ENCODE measurements at regions not wholly inside any gene's neighbourhood (a gene's known extent, or its start where the extent isn't known, plus 50 kb on each side); places are given as distances from the start of the nearest gene placed in this dataset.

DNA sequence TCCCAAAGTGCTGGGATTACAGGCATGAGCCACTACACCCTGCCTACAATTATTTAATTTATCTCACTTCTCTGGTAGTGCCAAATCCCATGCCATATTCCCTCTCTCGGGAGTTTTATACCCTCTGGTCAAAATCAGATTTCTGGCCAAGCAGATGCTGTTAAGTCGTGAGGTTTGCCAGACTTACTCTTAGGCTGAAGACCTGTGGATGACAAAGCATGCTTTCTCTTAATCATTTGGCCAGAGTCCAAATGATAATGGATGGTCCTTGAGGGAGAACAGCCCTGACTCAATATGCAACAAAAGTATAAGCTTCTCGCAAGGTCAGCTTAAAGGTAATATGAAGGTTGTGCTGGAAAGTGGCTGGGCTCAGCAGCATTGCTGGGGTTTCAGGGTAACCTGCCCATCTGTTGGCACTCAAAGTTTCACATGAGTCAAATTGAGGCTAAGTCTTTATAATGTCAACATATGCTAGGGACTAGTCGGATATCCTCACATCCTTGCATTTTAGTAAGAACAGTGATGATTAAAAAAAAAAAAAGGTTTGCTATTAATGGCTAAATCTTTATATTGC, 280.1 kb downstream of the KIF4B start:
- no peak overlapping the region for H3K27ac ChIP-seq (ENCODE audit: low read depth in 2 of 2, low read length in 2 of 2)
- H3K9ac ChIP-seq (ENCODE audit: low read length in 3 of 3): no peak overlapping the region
- FAIRE-seq: no peak
- TF ChIP-seq, protein P1, sequence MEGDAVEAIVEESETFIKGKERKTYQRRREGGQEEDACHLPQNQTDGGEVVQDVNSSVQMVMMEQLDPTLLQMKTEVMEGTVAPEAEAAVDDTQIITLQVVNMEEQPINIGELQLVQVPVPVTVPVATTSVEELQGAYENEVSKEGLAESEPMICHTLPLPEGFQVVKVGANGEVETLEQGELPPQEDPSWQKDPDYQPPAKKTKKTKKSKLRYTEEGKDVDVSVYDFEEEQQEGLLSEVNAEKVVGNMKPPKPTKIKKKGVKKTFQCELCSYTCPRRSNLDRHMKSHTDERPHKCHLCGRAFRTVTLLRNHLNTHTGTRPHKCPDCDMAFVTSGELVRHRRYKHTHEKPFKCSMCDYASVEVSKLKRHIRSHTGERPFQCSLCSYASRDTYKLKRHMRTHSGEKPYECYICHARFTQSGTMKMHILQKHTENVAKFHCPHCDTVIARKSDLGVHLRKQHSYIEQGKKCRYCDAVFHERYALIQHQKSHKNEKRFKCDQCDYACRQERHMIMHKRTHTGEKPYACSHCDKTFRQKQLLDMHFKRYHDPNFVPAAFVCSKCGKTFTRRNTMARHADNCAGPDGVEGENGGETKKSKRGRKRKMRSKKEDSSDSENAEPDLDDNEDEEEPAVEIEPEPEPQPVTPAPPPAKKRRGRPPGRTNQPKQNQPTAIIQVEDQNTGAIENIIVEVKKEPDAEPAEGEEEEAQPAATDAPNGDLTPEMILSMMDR (IDR thresholded peaks at IDR 0.05; ENCODE audit: borderline replicate concordance, extremely low read depth, insufficient read depth): no peak
- no peak for DNase-seq
- intact Hi-C loops (cut with DNase I): no loop called here
- no peaks in the 10 kb centered on the region for H3K36me3 ChIP-seq (ENCODE audit: control insufficient read depth in 2 of 3, insufficient read depth in 3 of 3, low read length in 3 of 3)
- no peaks in the 10 kb centered on the region for H3K4me1 ChIP-seq (ENCODE audit: control insufficient read depth in 2 of 3, insufficient read depth in 2 of 3, low read depth in 1 of 3, low read length in 3 of 3)
- no peaks in the 10 kb centered on the region for H3K27me3 ChIP-seq (ENCODE audit: control insufficient read depth, insufficient read depth, low read length)
- H3K9me3 ChIP-seq (ENCODE audit: control insufficient read depth in 2 of 3, insufficient read depth in 1 of 3, low read length in 3 of 3): no peaks in the 10 kb centered on the region
- H3K4me3 ChIP-seq (ENCODE audit: low read length in 3 of 3): no peak overlapping the region

DNA sequence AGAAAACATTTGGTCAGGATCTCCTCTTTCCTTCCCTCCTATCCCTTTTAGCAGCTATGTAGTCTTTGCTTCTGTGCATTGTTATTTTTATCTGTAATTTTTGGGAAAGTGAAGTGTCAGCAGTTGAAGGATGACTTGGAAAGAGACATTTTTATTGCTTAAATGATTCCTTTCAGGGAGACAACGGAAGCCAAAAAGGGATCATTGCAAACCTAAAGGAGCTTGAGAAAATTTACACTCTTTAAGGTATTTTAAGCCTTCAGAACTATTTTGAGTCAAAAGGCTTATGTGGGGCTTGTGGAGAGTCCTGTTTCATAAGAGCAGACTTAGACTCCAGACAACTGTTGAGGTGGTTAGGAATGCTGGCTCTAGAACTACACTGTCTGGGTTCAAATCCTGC, 281.6 kb downstream of the KIF4B start:
- FAIRE-seq (no peak), DNase-seq (no peak)
- Histone ChIP-seq H3K4me1 (ENCODE audit: control insufficient read depth in 2 of 3, insufficient read depth in 2 of 3, low read depth in 1 of 3, low read length in 3 of 3) (no peaks in the 10 kb centered on the region), H3K4me3 (ENCODE audit: low read length in 3 of 3) (no peak overlapping the region), H3K27ac (ENCODE audit: low read depth in 2 of 2, low read length in 2 of 2) (no peak overlapping the region), H3K9ac (ENCODE audit: low read length in 3 of 3) (no peak overlapping the region), H3K27me3 (ENCODE audit: control insufficient read depth, insufficient read depth, low read length) (no peaks in the 10 kb centered on the region), H3K36me3 (ENCODE audit: control insufficient read depth in 2 of 3, insufficient read depth in 3 of 3, low read length in 3 of 3) (no peaks in the 10 kb centered on the region), H3K9me3 (ENCODE audit: control insufficient read depth in 2 of 3, insufficient read depth in 1 of 3, low read length in 3 of 3) (no peaks in the 10 kb centered on the region)
- intact Hi-C loops (cut with DNase I): no loop called here
- TF ChIP-seq, protein P1 (IDR thresholded peaks at IDR 0.05; ENCODE audit: borderline replicate concordance, extremely low read depth, insufficient read depth): no peak

DNA sequence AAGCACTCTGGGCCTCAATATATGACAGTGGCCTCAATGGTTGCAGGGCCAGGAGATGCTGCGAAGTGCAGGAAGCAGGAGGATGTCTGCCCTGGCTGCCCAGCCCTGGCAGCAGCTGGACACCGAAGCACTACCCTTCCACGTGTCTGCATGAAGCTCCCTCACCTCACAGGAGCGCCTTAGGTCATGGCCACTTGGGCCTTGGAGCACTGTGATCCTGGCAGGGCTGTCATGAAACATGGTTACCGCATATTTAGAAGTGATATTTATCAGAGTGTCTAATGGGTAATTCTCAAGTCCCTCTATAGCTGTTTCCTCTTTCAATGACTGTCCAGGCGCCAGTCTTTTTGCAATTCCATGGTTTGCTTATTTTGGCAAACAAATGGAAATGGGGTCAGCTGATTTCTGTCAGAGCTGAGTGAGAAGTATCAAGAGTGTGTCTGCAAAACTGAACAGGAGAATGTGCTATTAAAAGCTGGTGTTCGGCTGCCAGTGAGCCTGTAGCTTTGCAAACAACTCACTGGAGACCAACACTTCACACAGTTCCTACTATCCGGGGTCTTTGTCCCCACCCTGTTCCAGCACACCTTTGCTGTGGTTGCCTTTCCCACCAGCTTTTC, 285.9 kb downstream of the KIF4B start:
- Histone ChIP-seq H3K27me3 (ENCODE audit: control insufficient read depth, insufficient read depth, low read length) (no peaks in the 10 kb centered on the region), H3K36me3 (ENCODE audit: control insufficient read depth in 2 of 3, insufficient read depth in 3 of 3, low read length in 3 of 3) (no peaks in the 10 kb centered on the region)
- no peak for FAIRE-seq

More for the DNA sequence above, 285.9 kb downstream of the KIF4B start:
- DNase-seq: no peak
- H3K4me3 ChIP-seq (ENCODE audit: low read length in 3 of 3): no peak overlapping the region
- no peak overlapping the region for H3K27ac ChIP-seq (ENCODE audit: low read depth in 2 of 2, low read length in 2 of 2)
- intact Hi-C loops (cut with DNase I): no loop called here
- no peaks in the 10 kb centered on the region for H3K9me3 ChIP-seq (ENCODE audit: control insufficient read depth in 2 of 3, insufficient read depth in 1 of 3, low read length in 3 of 3)
- H3K4me1 ChIP-seq (ENCODE audit: control insufficient read depth in 2 of 3, insufficient read depth in 2 of 3, low read depth in 1 of 3, low read length in 3 of 3): no peaks in the 10 kb centered on the region
- no peak overlapping the region for H3K9ac ChIP-seq (ENCODE audit: low read length in 3 of 3)
- TF ChIP-seq, protein P1 (IDR thresholded peaks at IDR 0.05; ENCODE audit: borderline replicate concordance, extremely low read depth, insufficient read depth): no peak

Data from kidney (tissue), 13 donors.